ENCODE measurements at regions not wholly inside any gene's neighbourhood (a gene's known extent, or its start where the extent isn't known, plus 50 kb on each side); places are given as distances from the start of the nearest gene placed in this dataset.

DNA sequence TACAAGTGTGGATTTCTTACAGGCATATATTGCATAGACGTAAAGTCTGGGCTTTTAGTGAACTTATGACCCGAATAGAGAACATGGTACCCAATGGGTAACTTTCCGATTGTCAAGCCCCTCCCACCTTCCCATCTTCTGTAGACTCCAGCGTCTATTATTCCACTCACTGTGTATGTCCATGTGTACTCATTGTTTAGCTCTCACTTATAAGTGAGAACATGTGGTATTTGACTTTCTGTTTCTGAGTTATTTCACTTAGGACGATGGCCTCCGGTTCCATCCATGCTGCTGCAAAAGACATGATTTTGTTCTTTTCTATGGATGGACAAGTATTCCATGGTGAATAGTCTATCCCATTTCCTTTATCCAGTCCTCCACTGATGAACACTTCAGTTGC lies 306.4 kb downstream of the CD83 start:
- Histone ChIP-seq H3K9ac (ENCODE audit: insufficient read depth, low read length) (no peak overlapping the region), H3K27ac (ENCODE audit: insufficient read depth, low read length) (no peak overlapping the region), H3K79me2 (ENCODE audit: control insufficient read depth, insufficient read depth, low read length) (no peaks in the 10 kb centered on the region), H3K4me3 (replicated peaks in 1 of 4; ENCODE audit: control extremely low read depth in 1 of 4, insufficient read depth in 1 of 4, low read depth in 3 of 4, low read length in 4 of 4) (no peak overlapping the region), H3K27me3 (ENCODE audit: control insufficient read depth, insufficient read depth, low read length) (no peaks in the 10 kb centered on the region), H3K4me1 (ENCODE audit: control insufficient read depth, extremely low read depth, insufficient read depth, low read length) (no peaks in the 10 kb centered on the region), H3K36me3 (ENCODE audit: control insufficient read depth, insufficient read depth, low read length) (no peaks in the 10 kb centered on the region), H3K9me3 (ENCODE audit: control insufficient read depth, insufficient read depth, low read depth, low read length) (no peaks in the 10 kb centered on the region), H4K20me1 (ENCODE audit: control insufficient read depth, extremely low read depth, insufficient read depth, low read length) (no peaks in the 10 kb centered on the region), H2AFZ (ENCODE audit: low read length) (no peak overlapping the region), H3K4me2 (ENCODE audit: extremely low read depth, insufficient read depth, low read length) (no peak overlapping the region)
- no peak for TF ChIP-seq EZH2 (IDR thresholded peaks at IDR 0.05; ENCODE audit: low read length, missing control alignments)
- no peak for TF ChIP-seq CTCF (conservative IDR thresholded peaks at IDR 0.05 in 1 of 2, IDR thresholded peaks at IDR 0.05 in 1 of 2; ENCODE audit: low read depth in 1 of 2, low read length in 2 of 2)
- DNase-seq (ENCODE audit: low read depth in 2 of 2), result no peak

DNA sequence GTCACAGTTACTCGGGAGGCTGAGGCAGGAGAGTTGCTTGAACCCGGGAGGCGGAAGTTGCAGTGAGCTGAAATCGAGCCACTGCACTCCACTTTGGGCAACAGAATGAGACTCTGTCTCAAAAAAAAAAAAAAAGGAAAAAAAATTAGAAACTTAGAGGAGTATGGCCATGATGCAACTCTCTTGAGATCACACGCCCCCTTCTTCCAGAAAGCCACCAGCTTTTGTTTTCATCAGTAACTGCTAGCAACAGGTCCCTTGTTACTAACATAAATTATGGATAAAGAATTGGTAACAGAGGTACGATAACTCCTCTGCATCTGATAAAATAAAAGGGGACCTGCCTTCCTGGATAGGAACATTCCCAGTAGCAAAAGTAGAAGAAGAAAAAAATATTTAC lies 308.2 kb downstream of the CD83 start:
- TF ChIP-seq EZH2 (IDR thresholded peaks at IDR 0.05; ENCODE audit: low read length, missing control alignments), result no peak
- TF ChIP-seq CTCF (conservative IDR thresholded peaks at IDR 0.05 in 1 of 2, IDR thresholded peaks at IDR 0.05 in 1 of 2; ENCODE audit: low read depth in 1 of 2, low read length in 2 of 2), result no peak
- H3K4me1 ChIP-seq (ENCODE audit: control insufficient read depth, extremely low read depth, insufficient read depth, low read length), result no peaks in the 10 kb centered on the region
- H3K36me3 ChIP-seq (ENCODE audit: control insufficient read depth, insufficient read depth, low read length), result no peaks in the 10 kb centered on the region
- H3K4me3 ChIP-seq (replicated peaks in 1 of 4; ENCODE audit: control extremely low read depth in 1 of 4, insufficient read depth in 1 of 4, low read depth in 3 of 4, low read length in 4 of 4), result no peak overlapping the region
- no peaks in the 10 kb centered on the region for H3K79me2 ChIP-seq (ENCODE audit: control insufficient read depth, insufficient read depth, low read length)
- H3K9ac ChIP-seq (ENCODE audit: insufficient read depth, low read length), result no peak overlapping the region
- H3K4me2 ChIP-seq (ENCODE audit: extremely low read depth, insufficient read depth, low read length), result no peak overlapping the region
- no peak for DNase-seq (ENCODE audit: low read depth in 2 of 2)
- no peak overlapping the region for H3K27ac ChIP-seq (ENCODE audit: insufficient read depth, low read length)
- H3K9me3 ChIP-seq (ENCODE audit: control insufficient read depth, insufficient read depth, low read depth, low read length), result no peaks in the 10 kb centered on the region
- H4K20me1 ChIP-seq (ENCODE audit: control insufficient read depth, extremely low read depth, insufficient read depth, low read length), result no peaks in the 10 kb centered on the region
- no peaks in the 10 kb centered on the region for H3K27me3 ChIP-seq (ENCODE audit: control insufficient read depth, insufficient read depth, low read length)
- no peak overlapping the region for H2AFZ ChIP-seq (ENCODE audit: low read length)

- no peak overlapping the region for H2AFZ ChIP-seq (ENCODE audit: low read length)
- H3K4me1 ChIP-seq (ENCODE audit: control insufficient read depth, extremely low read depth, insufficient read depth, low read length), result no peaks in the 10 kb centered on the region
- no peak overlapping the region for H3K4me3 ChIP-seq (replicated peaks in 1 of 4; ENCODE audit: control extremely low read depth in 1 of 4, insufficient read depth in 1 of 4, low read depth in 3 of 4, low read length in 4 of 4)
- H3K27me3 ChIP-seq (ENCODE audit: control insufficient read depth, insufficient read depth, low read length), result no peaks in the 10 kb centered on the region
- H4K20me1 ChIP-seq (ENCODE audit: control insufficient read depth, extremely low read depth, insufficient read depth, low read length), result no peaks in the 10 kb centered on the region
- no peak overlapping the region for H3K9ac ChIP-seq (ENCODE audit: insufficient read depth, low read length)
- no peak overlapping the region for H3K27ac ChIP-seq (ENCODE audit: insufficient read depth, low read length)
- DNase-seq (ENCODE audit: low read depth in 2 of 2), result no peak
- no peaks in the 10 kb centered on the region for H3K79me2 ChIP-seq (ENCODE audit: control insufficient read depth, insufficient read depth, low read length)
- no peaks in the 10 kb centered on the region for H3K36me3 ChIP-seq (ENCODE audit: control insufficient read depth, insufficient read depth, low read length)
- TF ChIP-seq CTCF (conservative IDR thresholded peaks at IDR 0.05 in 1 of 2, IDR thresholded peaks at IDR 0.05 in 1 of 2; ENCODE audit: low read depth in 1 of 2, low read length in 2 of 2), result no peak
- TF ChIP-seq EZH2 (IDR thresholded peaks at IDR 0.05; ENCODE audit: low read length, missing control alignments), result no peak
- H3K4me2 ChIP-seq (ENCODE audit: extremely low read depth, insufficient read depth, low read length), result no peak overlapping the region
- H3K9me3 ChIP-seq (ENCODE audit: control insufficient read depth, insufficient read depth, low read depth, low read length), result no peaks in the 10 kb centered on the region
Observed at GRCh38 chr6:14426281-14426680, 308.7 kb downstream of the CD83 start.
